ENCODE measurements at regions not wholly inside any gene's neighbourhood (a gene's known extent, or its start where the extent isn't known, plus 50 kb on each side); places are given as distances from the start of the nearest gene placed in this dataset.

DNA sequence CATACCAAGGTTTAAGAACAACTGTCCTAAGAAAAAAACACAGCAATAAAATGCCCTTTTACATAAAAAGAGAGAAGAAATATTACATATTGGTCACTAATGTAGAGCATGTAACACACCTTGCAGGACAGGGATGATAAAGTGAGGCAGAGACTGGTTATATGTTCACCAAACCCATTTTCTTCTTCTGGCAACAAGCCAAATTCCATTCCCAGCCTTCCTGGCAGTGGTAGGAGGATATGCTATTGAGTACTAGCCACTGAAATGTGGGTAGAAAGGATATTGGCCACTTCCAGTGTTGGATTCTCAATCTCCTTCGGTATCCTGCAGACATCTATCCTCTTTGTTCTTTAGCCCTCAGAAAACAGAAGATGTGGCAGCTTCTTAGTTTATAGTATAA lies 105.2 kb upstream of the SHISA6 start:
- TF ChIP-seq CTCF (IDR thresholded peaks at IDR 0.05), result no peak
- TF ChIP-seq POLR2A (IDR thresholded peaks at IDR 0.05), result no peak
- no peak for TF ChIP-seq POLR2AphosphoS5 (IDR thresholded peaks at IDR 0.05; ENCODE audit: insufficient read depth in 1 of 2, low read depth in 1 of 2)

All from vagina (tissue), 2 donors.